Colonic mucosa (tissue), 4 donors: ENCODE measurements at regions not wholly inside any gene's neighbourhood (a gene's known extent, or its start where the extent isn't known, plus 50 kb on each side); places are given as distances from the start of the nearest gene placed in this dataset.

Source experiments
- DNase-seq: peaks from one replicate; pipeline ENCODE4 v3.0.0-alpha.2; 2020
- H3K27ac ChIP-seq: fragments of 200-600 bp; one replicate; pipeline ENCODE4 v1.8.0; 2021
- H3K27me3 ChIP-seq: fragments of 200-600 bp; one replicate; pipeline ENCODE4 v1.8.0; 2021
- H3K36me3 ChIP-seq: fragments of 200-600 bp; one replicate; pipeline ENCODE4 v1.8.0; 2021
- H3K4me1 ChIP-seq: fragments of 200-600 bp; one replicate; pipeline ENCODE4 v1.8.0; 2021; ENCODE audit warnings: mild to moderate bottlenecking
- H3K4me3 ChIP-seq: fragments of 200-600 bp; one replicate; pipeline ENCODE4 v1.8.0; 2021
- H3K9ac ChIP-seq, 2 donors: one replicate each; pipeline ENCODE4 v1.7.0; 2013; ENCODE audit warnings: control low read depth in 2 of 2, low read depth in 2 of 2, low read length in 2 of 2
- H3K9me3 ChIP-seq: fragments of 200-600 bp; one replicate; pipeline ENCODE4 v1.8.0; 2021
- intact Hi-C: fragments of 100-400 bp; cut with DNase I; formaldehyde crosslinking; loops from one replicate; pipeline ENCODE4 v1.14.1; 2022
- TF ChIP-seq, protein P1 (sequence below): fragments of 200-600 bp; IDR thresholded peaks from one replicate; pipeline ENCODE4 v1.8.0; 2022; ENCODE audit warnings: antibody characterized with exemption, mild to moderate bottlenecking
- donor health status: healthy.
- donor health status: DM: no; HTN: no; CAD: no.
- donor health status: DM: no; HTN: no; CAD: no.

- Histone ChIP-seq H3K9me3 (no peaks in the 10 kb centered on the region), H3K4me1 (no peaks in the 10 kb centered on the region), H3K9ac (no peak overlapping the region), H3K36me3 (no peaks in the 10 kb centered on the region), H3K4me3 (no peak overlapping the region), H3K27ac (no peak overlapping the region), H3K27me3 (no peaks in the 10 kb centered on the region)
- TF ChIP-seq, protein P1, sequence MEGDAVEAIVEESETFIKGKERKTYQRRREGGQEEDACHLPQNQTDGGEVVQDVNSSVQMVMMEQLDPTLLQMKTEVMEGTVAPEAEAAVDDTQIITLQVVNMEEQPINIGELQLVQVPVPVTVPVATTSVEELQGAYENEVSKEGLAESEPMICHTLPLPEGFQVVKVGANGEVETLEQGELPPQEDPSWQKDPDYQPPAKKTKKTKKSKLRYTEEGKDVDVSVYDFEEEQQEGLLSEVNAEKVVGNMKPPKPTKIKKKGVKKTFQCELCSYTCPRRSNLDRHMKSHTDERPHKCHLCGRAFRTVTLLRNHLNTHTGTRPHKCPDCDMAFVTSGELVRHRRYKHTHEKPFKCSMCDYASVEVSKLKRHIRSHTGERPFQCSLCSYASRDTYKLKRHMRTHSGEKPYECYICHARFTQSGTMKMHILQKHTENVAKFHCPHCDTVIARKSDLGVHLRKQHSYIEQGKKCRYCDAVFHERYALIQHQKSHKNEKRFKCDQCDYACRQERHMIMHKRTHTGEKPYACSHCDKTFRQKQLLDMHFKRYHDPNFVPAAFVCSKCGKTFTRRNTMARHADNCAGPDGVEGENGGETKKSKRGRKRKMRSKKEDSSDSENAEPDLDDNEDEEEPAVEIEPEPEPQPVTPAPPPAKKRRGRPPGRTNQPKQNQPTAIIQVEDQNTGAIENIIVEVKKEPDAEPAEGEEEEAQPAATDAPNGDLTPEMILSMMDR, result no peak
- intact Hi-C loops, result no loop called here
- no peak for DNase-seq
Measured at GRCh38 chr6:115665310-115665709, 395.4 kb downstream of the FRK start.

DNA sequence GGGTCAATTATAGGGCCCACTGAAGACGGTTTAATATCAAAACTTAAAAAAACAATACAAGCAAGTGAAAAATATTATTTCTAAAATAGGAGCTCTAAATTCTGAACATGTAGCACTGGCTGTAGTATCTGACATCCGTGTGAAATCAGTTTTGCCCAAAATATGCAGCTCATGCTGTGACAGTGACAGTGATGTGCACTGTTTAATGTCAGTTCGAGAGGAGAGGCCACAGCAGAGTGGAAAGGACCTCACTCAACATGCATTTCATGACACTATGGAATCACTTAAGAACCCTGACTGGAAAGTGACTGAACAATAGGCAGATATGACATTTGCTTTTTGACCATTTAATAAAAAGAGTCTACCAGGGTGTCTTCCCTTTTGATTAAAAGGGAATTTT is 397.0 kb downstream of the FRK start:
- no peak overlapping the region for H3K9ac ChIP-seq
- TF ChIP-seq, protein P1, result no peak
- H3K36me3 ChIP-seq, result no peaks in the 10 kb centered on the region
- no peaks in the 10 kb centered on the region for H3K27me3 ChIP-seq
- H3K4me3 ChIP-seq, result no peak overlapping the region
- no peaks in the 10 kb centered on the region for H3K9me3 ChIP-seq
- H3K4me1 ChIP-seq, result no peaks in the 10 kb centered on the region
- H3K27ac ChIP-seq, result no peak overlapping the region
- DNase-seq, result no peak
- intact Hi-C loops, result no loop called here

DNA sequence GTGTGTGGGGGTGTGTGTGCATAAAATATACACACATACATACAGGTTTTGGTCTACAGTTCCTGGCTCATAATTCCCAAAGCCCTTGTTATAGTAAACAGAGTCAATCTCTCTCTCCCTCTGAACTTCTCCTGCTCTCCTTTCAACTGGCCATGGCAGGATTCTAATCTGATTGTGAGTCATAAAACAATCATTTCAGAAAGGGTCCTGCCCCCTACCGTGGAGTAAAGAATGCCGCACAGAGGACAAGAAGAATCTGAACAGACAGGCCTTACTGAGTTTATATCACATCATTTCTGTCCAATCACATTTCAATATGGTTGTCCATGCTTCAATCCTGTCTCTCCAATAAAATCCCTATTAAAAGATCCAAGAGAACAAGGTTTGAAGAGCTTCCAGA is 416.9 kb downstream of the FRK start:
- Histone ChIP-seq H3K4me1 (no peaks in the 10 kb centered on the region), H3K9me3 (no peaks in the 10 kb centered on the region), H3K27ac (no peak overlapping the region), H3K36me3 (no peaks in the 10 kb centered on the region), H3K27me3 (no peaks in the 10 kb centered on the region), H3K9ac (no peak overlapping the region), H3K4me3 (no peak overlapping the region)
- DNase-seq, result no peak
- TF ChIP-seq, protein P1, result no peak
- intact Hi-C loops, result no loop called here

DNA sequence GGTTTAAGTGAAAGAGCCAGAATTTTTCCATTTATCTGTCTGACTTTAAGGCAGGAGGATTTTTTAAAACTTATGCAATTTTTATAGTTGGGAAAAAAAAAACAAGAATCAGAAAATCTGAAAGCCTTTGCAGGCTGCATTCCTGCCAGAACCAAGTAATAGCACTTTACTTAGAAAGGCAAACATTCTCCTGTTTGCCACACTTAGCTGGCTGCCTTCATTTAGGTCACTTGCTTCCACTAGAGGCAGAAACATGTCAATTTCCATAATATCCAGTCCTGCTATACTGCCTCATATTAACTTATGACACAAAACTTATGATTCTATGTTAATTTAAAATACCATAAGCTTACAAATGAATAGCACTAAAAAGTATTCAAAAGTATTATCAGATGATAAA is 425.8 kb downstream of the FRK start:
- intact Hi-C loops, result no loop called here
- Histone ChIP-seq H3K4me3 (no peak overlapping the region), H3K4me1 (no peaks in the 10 kb centered on the region), H3K27ac (no peak overlapping the region), H3K9me3 (no peaks in the 10 kb centered on the region), H3K36me3 (no peaks in the 10 kb centered on the region), H3K9ac (no peak overlapping the region), H3K27me3 (no peaks in the 10 kb centered on the region)
- TF ChIP-seq, protein P1, result no peak
- DNase-seq, result no peak

- intact Hi-C loops, result no loop called here
- no peaks in the 10 kb centered on the region for H3K36me3 ChIP-seq
- no peaks in the 10 kb centered on the region for H3K4me1 ChIP-seq
- DNase-seq, result no peak
- no peaks in the 10 kb centered on the region for H3K27me3 ChIP-seq
- H3K27ac ChIP-seq, result no peak overlapping the region
- H3K9ac ChIP-seq, result no peak overlapping the region
- TF ChIP-seq, protein P1, result no peak
- no peaks in the 10 kb centered on the region for H3K9me3 ChIP-seq
- H3K4me3 ChIP-seq, result no peak overlapping the region
Measured at GRCh38 chr6:115634131-115634530, 426.6 kb downstream of the FRK start.

DNA sequence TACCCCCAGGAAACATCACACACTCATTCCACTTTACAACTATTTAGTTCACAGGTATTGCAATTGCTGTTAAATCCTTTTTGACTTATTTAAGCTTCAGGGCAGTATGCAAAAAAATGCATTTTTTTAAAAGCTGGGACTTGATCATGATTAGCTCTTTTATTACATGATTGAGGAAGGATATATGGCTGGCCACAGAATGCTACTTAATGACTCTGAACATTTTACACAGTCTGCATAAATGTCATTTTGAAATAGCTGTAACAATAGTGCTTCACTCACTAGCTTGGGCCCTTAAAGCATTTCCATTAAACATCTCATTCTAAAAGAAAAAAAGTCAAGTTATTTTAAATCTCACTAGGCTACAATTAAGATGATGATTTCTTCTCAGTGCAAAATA is 429.7 kb downstream of the FRK start:
- H3K27me3 ChIP-seq, result no peaks in the 10 kb centered on the region
- H3K9ac ChIP-seq, result no peak overlapping the region
- H3K4me1 ChIP-seq, result no peaks in the 10 kb centered on the region
- H3K27ac ChIP-seq, result no peak overlapping the region
- intact Hi-C loops, result no loop called here
- no peaks in the 10 kb centered on the region for H3K36me3 ChIP-seq
- TF ChIP-seq, protein P1, result no peak
- no peak for DNase-seq
- H3K4me3 ChIP-seq, result no peak overlapping the region
- H3K9me3 ChIP-seq, result no peaks in the 10 kb centered on the region
